NCI-H128 (cell line): ENCODE measurements at regions not wholly inside any gene's neighbourhood (a gene's known extent, or its start where the extent isn't known, plus 50 kb on each side); places are given as distances from the start of the nearest gene placed in this dataset.
"Not testable (repeated sequence)": the region's sequence is repeated elsewhere in the genome, so short reads cannot be mapped to it uniquely, and the experiment has no call there.

ENCODE experiments used
- DNase-seq: peaks from one replicate; lab custom pipeline; 2025; ENCODE audit not compliant: unreplicated experiment; lab: John Stamatoyannopoulos, UW

DNA sequence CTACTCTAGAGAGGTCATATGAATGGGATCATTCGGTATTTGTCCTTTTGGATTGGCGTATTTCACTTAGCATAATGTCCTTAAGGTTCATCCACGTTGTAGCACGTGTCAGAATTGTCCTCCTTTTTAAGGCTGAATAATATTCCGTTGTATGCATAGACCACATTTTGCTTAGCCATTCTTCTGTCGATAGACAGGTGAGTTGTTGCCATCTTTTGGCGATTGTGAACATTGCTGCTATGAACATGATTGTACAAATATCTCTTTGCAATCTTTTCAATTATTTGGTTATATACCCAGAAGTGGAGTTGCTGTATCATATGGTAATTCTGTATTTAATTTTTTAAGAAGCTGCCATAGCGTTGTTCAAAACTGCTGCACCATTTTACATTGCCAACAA, 52.4 kb upstream of the GOLGA8J start:
- no peak for DNase-seq

GRCh38 chr15:30023798-30024295, 58.9 kb upstream of the GOLGA8J start:
- DNase-seq = no peak

DNA sequence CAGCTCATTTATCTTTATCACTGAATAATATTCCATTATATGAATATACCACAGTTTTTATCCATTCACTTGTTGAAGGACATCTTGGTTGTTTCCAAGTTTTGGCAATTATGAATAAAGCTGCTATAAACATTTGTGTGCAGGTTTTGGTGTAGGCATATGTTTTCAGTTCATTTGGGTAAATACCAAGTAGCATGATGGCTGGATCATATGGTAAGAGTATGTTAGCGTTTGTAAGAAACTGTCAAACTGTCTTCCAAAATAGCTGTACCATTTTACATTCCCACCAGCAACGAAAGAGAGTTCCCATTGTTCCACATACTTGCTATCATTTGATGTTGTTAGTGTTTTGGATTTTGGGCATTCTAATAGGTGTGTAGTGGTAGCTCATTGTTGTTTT, 72.0 kb upstream of the GOLGA8J start:
- no peak for DNase-seq

DNA sequence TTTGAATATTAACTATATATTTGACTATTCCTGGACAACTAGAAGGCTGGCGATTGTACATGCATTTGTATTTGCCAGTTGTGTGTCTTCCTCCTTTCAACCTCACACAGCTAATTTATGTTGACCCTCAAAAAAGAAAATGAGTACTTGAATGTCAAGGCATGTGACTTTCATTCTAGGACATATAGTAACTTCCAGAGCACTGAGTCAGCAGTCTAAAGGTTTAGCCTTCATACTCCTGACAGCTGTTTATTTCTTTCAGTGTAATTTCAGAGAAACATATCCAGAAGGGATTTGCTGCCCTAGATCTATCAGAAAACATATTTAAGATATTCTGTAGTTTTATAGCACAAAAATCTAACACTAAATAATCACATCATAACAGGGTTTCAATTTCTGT, 74.6 kb upstream of the GOLGA8J start:
- no peak for DNase-seq

DNA sequence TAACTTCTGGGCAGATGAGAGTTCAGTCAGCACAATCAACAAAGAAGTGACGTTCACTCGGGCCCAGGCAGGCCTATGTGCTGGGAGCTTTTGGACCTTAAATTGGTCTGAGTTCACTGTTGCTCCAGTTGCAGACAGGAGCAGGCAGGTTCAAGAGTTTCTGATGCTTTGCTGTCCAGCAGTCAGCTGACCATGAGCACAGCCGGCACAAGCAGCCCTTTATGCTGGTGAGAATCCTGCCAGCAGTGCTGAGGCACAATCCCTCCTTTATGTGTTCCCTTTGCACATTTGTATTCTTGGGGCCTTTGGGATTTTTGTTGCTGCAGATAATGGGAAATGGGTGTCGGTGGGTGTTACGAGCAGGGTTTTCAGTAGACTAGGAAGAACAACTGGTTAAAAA, 81.2 kb upstream of the GOLGA8J start:
- no peak for DNase-seq

DNA sequence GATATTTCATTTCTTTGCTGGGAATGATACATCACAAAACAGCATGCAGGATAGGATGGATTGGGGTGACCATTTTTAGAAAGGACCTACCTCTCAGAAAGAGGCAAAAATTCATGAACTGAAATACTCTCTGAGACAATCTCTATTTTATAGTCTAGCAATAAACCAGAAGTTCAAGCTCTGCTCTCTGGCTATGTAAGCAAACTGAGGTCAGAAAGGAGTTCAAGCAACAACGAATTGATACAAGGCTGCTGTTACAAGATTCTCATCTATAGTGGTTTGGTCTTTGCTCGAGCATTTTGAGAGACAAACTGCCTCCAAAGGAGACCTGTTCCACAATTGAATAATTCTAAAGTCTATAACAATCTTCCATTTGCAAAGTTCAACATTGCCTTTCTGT, 84.7 kb upstream of the GOLGA8J start:
- DNase-seq = no peak

GRCh38 chr15:29997499-29997898, 85.3 kb upstream of the GOLGA8J start:
- DNase-seq = no peak

- no peak for DNase-seq
Observed at GRCh38 chr15:29994284-29994683, 88.5 kb upstream of the GOLGA8J start.

DNA sequence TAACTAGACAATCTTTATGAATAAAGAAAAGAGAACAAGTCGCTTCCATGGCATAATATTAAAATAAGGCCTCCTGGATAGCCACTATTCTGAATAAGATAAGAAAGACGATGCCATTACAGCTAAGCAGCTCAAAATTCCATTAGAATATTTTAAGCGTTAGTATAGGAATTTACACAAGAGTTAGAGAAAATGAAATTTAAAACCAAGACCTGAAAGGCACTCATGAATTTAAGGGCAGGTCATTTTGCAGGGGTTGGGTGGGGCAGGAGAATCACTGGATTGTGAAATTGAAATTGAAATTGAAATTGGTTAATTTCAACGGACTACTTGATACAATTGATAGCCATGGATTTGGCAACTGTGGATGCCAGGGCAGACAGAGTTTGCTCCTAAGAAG, 91.8 kb upstream of the GOLGA8J start:
- DNase-seq = no peak

- no peak for DNase-seq
Observed at GRCh38 chr15:29990035-29990434, 92.7 kb upstream of the GOLGA8J start.

GRCh38 chr15:29988701-29989100, 94.1 kb upstream of the GOLGA8J start:
- DNase-seq = no peak

DNA sequence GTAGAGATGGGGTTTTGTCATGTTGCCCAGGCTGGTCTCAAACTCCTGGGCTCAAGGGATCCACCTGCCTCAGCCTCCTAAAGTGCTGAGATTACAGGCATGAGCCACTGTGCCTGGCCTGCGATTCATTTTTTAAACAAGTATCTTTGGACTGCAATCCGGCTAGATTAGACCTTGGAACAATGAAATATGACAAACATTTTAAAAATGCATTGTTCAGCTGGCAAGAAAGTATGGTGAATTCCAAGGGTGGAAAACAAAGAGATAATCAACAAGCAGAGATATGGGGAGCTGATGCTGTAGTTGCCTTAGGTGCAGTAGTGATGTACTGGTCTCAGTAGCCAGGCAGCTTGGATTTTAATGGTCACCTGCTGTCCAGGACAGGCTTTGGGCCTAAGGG, 95.8 kb upstream of the GOLGA8J start:
- no peak for DNase-seq

DNA sequence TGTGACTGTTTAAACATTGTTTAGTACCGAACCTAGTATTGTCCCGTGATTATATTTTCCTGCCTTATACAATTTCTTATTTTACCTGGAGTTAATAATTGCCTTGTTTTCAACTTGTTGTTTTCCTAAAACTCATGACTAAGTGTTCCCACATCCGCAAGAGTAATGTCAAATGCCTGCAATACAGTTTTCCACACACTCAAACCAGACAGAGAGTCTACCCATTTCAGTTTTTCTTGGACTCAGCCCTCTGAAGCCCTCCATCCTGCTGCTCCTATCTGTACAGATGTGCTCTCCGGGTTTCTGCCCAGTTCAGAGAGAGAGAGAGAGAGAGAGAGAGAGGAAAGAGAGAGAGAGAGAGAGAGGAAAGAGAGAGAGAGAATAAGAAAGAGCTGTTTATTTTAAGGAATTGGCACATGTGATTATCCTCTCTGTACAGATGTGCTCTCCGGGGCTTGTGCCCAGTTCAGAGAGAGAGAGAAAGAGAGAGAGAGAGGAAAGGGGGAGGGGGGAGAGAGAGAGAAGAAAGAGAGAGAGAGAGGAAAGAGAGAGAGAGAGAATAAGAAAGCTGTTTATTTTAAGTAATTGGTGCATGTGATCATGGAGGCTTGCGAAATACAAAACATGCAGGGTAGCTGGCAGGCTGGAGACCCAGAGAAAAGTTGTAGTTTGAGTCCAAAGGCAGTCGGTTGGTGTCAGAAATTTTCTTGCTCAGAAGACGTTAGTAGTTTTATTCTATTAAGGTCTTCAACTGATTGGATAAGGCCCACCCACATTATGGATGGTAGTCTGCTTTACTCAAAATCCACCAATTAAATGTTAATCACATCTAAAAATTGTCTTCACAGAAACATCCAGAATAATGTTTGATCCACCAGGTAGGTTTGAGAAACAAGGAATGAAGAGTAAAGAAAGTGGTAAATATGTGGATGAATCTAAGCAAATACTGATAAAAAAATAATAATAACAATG, 104.1 kb upstream of the GOLGA8J start:
- no peak for DNase-seq

- not testable (repeated sequence) for DNase-seq
Observed at GRCh38 chr15:29974056-29974455, 108.7 kb upstream of the GOLGA8J start.

DNA sequence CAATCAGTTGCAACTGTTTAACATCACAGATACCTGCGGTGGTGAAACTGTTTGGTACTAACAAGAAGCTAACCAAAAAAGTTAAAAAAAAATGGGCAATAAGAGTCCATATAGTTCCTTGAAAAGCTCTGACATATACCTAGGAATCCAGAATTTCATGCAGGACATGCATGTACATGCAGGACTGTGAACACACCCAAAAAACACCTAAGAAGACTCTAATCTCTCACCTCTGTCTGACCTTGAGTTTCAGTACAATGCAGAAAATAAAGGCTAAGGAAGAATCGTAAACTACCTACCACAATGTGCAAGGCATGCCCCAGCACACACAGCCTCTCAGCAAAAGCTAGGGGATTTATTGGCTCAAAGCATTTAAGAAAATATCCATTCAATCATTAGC, 110.7 kb upstream of the GOLGA8J start:
- no peak for DNase-seq

GRCh38 chr15:29970402-29970695, 112.4 kb upstream of the GOLGA8J start:
- DNase-seq = no peak

DNA sequence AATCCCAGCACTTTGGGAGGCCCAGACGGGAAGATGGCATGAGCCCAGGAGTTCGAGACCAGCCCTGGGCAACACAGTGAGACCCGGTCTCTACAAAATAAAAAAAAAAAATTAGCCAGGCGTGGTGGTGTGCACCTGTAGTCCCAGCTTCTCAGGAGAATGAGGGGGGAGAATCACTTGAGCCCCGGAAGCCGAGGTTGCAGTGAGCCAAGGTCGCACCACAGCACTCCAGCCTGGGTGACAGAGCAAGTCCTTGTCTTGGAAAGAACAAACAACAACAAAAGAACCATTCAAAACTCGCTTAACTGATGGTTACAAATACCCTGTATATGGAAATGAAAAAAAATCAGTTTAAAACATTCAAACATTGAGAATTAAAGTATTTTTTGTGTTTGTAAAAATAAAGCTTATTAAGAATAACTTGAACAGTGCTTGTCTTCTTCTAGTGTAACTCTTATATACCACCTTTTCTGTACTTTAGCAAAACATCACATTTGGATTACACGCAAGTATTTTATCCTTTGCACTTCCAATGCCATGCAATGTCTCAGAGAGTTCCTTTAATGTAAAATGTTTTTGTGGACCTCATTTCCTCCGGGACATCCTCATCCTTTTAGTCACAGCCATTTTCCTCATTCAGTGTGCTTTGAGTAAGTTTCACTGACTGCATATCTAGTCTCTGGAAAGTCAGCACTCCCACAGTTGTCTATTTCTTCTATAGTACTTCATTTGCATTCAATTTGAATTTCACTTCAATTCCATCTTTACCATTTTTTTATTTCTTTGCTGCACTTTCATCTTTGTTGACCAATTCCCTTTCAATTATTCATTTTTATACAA, 113.0 kb upstream of the GOLGA8J start:
- DNase-seq = no peak

- DNase-seq = no peak
Observed at GRCh38 chr15:29968895-29969561, 113.7 kb upstream of the GOLGA8J start.

DNA sequence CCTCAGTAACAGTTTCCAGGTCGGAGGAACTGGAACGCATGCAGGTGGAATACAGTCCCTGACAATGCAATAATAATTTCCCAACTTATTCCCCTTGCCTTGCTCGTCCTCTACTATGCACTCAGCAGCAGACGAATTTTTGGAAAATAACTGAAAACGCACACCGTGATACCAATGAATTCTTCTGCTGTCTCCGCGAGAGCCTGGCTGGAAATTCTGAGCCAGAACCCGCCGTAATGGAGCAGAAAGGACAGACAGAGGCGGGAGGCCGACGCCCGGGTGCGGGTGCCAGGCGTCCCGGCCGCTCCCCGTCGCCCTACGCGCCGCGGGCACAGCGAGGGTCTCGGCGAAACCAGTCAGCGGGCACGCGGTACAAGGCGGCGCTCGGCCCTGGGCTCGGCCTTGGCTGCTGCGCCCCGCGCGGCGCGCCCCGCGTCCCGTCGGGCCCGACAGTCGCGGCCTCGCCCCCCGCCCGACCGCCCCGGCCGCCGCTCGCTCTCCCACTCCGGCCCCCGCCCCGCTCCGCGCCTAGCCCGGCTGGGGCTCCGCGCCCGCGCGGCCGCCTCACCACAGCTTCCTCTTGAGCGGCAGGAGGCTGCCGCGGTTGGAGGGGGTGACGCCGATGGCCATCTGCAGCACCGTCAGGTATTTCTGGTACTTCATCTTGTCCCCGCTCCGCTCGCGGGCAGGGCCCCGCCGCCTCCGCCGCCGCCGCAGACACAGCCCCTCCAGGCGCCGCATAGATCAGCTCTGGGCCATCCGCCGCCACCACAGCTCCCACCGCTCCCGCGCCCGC, 114.5 kb upstream of the GOLGA8J start:
- DNase-seq = no peak

GRCh38 chr15:29962407-29962806, 120.3 kb upstream of the GOLGA8J start:
- no peak for DNase-seq
